Spleen (tissue), 7 donors: ENCODE measurements at regions not wholly inside any gene's neighbourhood (a gene's known extent, or its start where the extent isn't known, plus 50 kb on each side); places are given as distances from the start of the nearest gene placed in this dataset.

Source experiments
- POLR2A ChIP-seq, 3 donors: fragments of 450-650 bp; IDR thresholded peaks; one replicate each; pipeline ENCODE4 v1.5.1; 2017; ENCODE audit warnings: antibody characterized with exemption in 3 of 3, mild to moderate bottlenecking in 1 of 3
- POLR2AphosphoS5 ChIP-seq, 3 donors: sonication (generic); formaldehyde crosslinking; IDR thresholded peaks; one replicate each; pipeline ENCODE4 v1.5.1; 2017; ENCODE audit warnings: antibody characterized with exemption in 3 of 3
- TF ChIP-seq, protein P1 (sequence below), 11 experiments: fragments of 200-600 bp in 7 of 11; fragments of 450-650 bp in 4 of 11; sonication (generic) in 4 of 11; IDR thresholded peaks in 8 of 11; conservative IDR thresholded peaks in 3 of 11; 1 replicate in 7 of 11; 2 replicates in 4 of 11; pipeline versions ENCODE4 v1.4.0 to v1.8.0; 2016 to 2021; ENCODE audit warnings: antibody characterized with exemption in 11 of 11, inconsistent platforms in 4 of 11, mild to moderate bottlenecking in 1 of 11
- donor health status: DM: no; HTN: no; CAD: no; lungs with moderate emphysema.
- donor health status: DM: no; HTN: no; CAD: no.
- donor health status: DM: no; HTN: no; CAD: no.

DNA sequence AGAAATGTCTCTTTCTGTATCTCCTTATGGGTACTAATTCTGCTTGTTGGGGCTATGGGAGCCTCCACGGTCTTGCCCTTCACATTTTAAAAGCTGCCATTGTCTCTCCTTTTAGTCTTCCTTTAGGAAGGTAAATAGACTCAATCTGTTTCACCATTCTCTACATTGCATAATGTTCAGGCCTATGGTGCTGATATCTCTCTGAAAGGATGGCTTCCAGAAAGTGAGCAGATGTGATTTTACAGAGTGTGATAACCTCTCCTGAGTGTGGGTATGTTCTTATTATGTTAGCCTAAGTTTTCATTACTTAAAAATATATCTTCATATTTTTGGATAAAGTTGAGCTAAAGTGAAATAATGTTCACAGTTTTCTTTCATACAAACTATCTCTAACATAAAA lies 254.0 kb upstream of the PITX2 start:
- TF ChIP-seq, protein P1, sequence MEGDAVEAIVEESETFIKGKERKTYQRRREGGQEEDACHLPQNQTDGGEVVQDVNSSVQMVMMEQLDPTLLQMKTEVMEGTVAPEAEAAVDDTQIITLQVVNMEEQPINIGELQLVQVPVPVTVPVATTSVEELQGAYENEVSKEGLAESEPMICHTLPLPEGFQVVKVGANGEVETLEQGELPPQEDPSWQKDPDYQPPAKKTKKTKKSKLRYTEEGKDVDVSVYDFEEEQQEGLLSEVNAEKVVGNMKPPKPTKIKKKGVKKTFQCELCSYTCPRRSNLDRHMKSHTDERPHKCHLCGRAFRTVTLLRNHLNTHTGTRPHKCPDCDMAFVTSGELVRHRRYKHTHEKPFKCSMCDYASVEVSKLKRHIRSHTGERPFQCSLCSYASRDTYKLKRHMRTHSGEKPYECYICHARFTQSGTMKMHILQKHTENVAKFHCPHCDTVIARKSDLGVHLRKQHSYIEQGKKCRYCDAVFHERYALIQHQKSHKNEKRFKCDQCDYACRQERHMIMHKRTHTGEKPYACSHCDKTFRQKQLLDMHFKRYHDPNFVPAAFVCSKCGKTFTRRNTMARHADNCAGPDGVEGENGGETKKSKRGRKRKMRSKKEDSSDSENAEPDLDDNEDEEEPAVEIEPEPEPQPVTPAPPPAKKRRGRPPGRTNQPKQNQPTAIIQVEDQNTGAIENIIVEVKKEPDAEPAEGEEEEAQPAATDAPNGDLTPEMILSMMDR (IDR thresholded peaks at IDR 0.05 in 8 of 11, conservative IDR thresholded peaks at IDR 0.05 in 3 of 11) = no peak
- TF ChIP-seq POLR2AphosphoS5 (IDR thresholded peaks at IDR 0.05) (no peak), POLR2A (IDR thresholded peaks at IDR 0.05) (no peak)
